Neural progenitor cell (in vitro differentiated cells): ENCODE measurements at regions not wholly inside any gene's neighbourhood (a gene's known extent, or its start where the extent isn't known, plus 50 kb on each side); places are given as distances from the start of the nearest gene placed in this dataset.

Source experiments
- DNase-seq: peaks from one replicate; pipeline ENCODE4 v3.0.0-alpha.2; 2016; ENCODE audit warnings: low spot score
- H2AFZ ChIP-seq: fragments of 200-600 bp; sonication (generic); replicated peaks from 2 replicates; pipeline ENCODE4 v1.6.1; 2016; ENCODE audit warnings: antibody characterized with exemption
- H3F3A ChIP-seq: fragments of 200-600 bp; sonication (generic); 2 replicates; pipeline ENCODE4 v1.6.1; 2016; ENCODE audit warnings: antibody characterized with exemption, low read depth
- H3K27ac ChIP-seq: fragments of 200-600 bp; sonication (generic); 2 replicates; pipeline ENCODE4 v1.5.1; 2016; ENCODE audit warnings: mild to moderate bottlenecking
- H3K27me3 ChIP-seq: fragments of 200-600 bp; sonication (generic); 2 replicates; pipeline ENCODE4 v1.6.1; 2016; ENCODE audit warnings: mild to moderate bottlenecking, moderate library complexity
- H3K36me3 ChIP-seq: fragments of 200-600 bp; sonication (generic); 2 replicates; pipeline ENCODE4 v1.5.1; 2016
- H3K4me1 ChIP-seq: fragments of 200-600 bp; sonication (generic); 2 replicates; pipeline ENCODE4 v1.6.1; 2016; ENCODE audit warnings: mixed run types
- H3K4me2 ChIP-seq: fragments of 200-600 bp; sonication (generic); 2 replicates; pipeline ENCODE4 v1.6.1; 2016
- H3K4me3 ChIP-seq: fragments of 200-600 bp; sonication (generic); 2 replicates; pipeline ENCODE4 v1.5.1; 2016
- H3K79me2 ChIP-seq: fragments of 200-600 bp; sonication (generic); 2 replicates; pipeline ENCODE4 v1.6.1; 2016; ENCODE audit warnings: low read depth
- H3K9ac ChIP-seq: fragments of 200-600 bp; sonication (generic); 2 replicates; pipeline ENCODE4 v1.6.1; 2016
- H3K9me3 ChIP-seq: fragments of 200-600 bp; sonication (generic); 2 replicates; pipeline ENCODE4 v1.5.1; 2016; ENCODE audit warnings: low read depth
- H4K20me1 ChIP-seq: fragments of 200-600 bp; sonication (generic); 2 replicates; pipeline ENCODE4 v1.6.1; 2016; ENCODE audit warnings: low read depth
- H3K27ac Mint-ChIP-seq: 3 replicates; pipeline ENCODE4 v1.8.0; 2021; ENCODE audit warnings: mixed read lengths
- H3K27me3 Mint-ChIP-seq: 2 replicates; pipeline ENCODE4 v1.8.0; 2022; ENCODE audit warnings: low read depth, mild to moderate bottlenecking, inconsistent platforms, moderate library complexity, mixed read lengths; ENCODE audit not compliant: insufficient read depth
- H3K36me3 Mint-ChIP-seq: 3 replicates; pipeline ENCODE4 v1.8.0; 2021; ENCODE audit warnings: mixed read lengths
- H3K4me1 Mint-ChIP-seq: 3 replicates; pipeline ENCODE4 v1.8.0; 2021; ENCODE audit warnings: mixed read lengths
- H3K4me3 Mint-ChIP-seq: 3 replicates; pipeline ENCODE4 v1.8.0; 2021; ENCODE audit warnings: mild to moderate bottlenecking, moderate library complexity, mixed read lengths
- H3K9me3 Mint-ChIP-seq: 3 replicates; pipeline ENCODE4 v1.8.0; 2020; ENCODE audit warnings: mixed read lengths
- CTCF ChIP-seq: fragments of 200-600 bp; sonication (generic); IDR thresholded peaks from 2 replicates; pipeline ENCODE4 v1.5.1; 2017; ENCODE audit warnings: antibody characterized with exemption, mild to moderate bottlenecking
- EZH2 ChIP-seq: fragments of 200-600 bp; sonication (generic); IDR thresholded peaks from 2 replicates; pipeline ENCODE4 v1.6.1; 2017; ENCODE audit warnings: antibody characterized with exemption, mild to moderate bottlenecking, moderate library complexity
- EZH2phosphoT487 ChIP-seq: fragments of 200-600 bp; sonication (generic); IDR thresholded peaks from 2 replicates; pipeline ENCODE4 v1.6.1; 2017; ENCODE audit warnings: antibody characterized with exemption

- H3K9me3 Mint-ChIP-seq: no peaks in the 10 kb centered on the region
Measured at GRCh38 chr2:64762301-64762997, 108.7 kb upstream of the SERTAD2 start.

GRCh38 chr2:64763126-64763525 lies 109.4 kb upstream of the SERTAD2 start:
- H3K27ac Mint-ChIP-seq: no peak overlapping the region
- no peak overlapping the region for H3K9ac ChIP-seq
- H3K27me3 ChIP-seq: peaks cover 40% of the 10 kb centered on the region
- H3F3A ChIP-seq: no peaks in the 10 kb centered on the region
- H3K9me3 Mint-ChIP-seq: no peaks in the 10 kb centered on the region
- no peak overlapping the region for H2AFZ ChIP-seq
- H3K4me1 Mint-ChIP-seq: peaks cover 9% of the 10 kb centered on the region
- DNase-seq: no peak
- no peak for TF ChIP-seq EZH2phosphoT487
- TF ChIP-seq CTCF: no peak
- TF ChIP-seq EZH2: no peak
- no peaks in the 10 kb centered on the region for H4K20me1 ChIP-seq
- no peak overlapping the region for H3K4me3 ChIP-seq
- no peaks in the 10 kb centered on the region for H3K4me1 ChIP-seq
- no peak overlapping the region for H3K27ac ChIP-seq
- H3K36me3 ChIP-seq: no peaks in the 10 kb centered on the region
- no peaks in the 10 kb centered on the region for H3K36me3 Mint-ChIP-seq
- no peak overlapping the region for H3K4me3 Mint-ChIP-seq
- H3K79me2 ChIP-seq: no peaks in the 10 kb centered on the region
- H3K9me3 ChIP-seq: no peaks in the 10 kb centered on the region
- no peak overlapping the region for H3K4me2 ChIP-seq
- peaks cover 2% of the 10 kb centered on the region for H3K27me3 Mint-ChIP-seq

More at GRCh38 chr2:64762301-64762997, 108.7 kb upstream of the SERTAD2 start:
- H3K36me3 Mint-ChIP-seq: no peaks in the 10 kb centered on the region
- Histone ChIP-seq H3F3A (no peaks in the 10 kb centered on the region), H4K20me1 (no peaks in the 10 kb centered on the region), H3K27me3 (peaks cover 38% of the 10 kb centered on the region), H3K36me3 (no peaks in the 10 kb centered on the region), H3K4me3 (no peak overlapping the region), H3K9ac (no peak overlapping the region), H3K9me3 (no peaks in the 10 kb centered on the region), H3K4me1 (no peaks in the 10 kb centered on the region), H3K27ac (no peak overlapping the region), H3K4me2 (no peak overlapping the region), H3K79me2 (no peaks in the 10 kb centered on the region), H2AFZ (no peak overlapping the region)
- TF ChIP-seq EZH2: no peak
- no peak for TF ChIP-seq EZH2phosphoT487
- no peak for TF ChIP-seq CTCF
- H3K27ac Mint-ChIP-seq: no peak overlapping the region
- H3K4me1 Mint-ChIP-seq: peaks cover 6% of the 10 kb centered on the region
- H3K27me3 Mint-ChIP-seq: peaks cover 2% of the 10 kb centered on the region
- DNase-seq: no peak
- H3K4me3 Mint-ChIP-seq: no peak overlapping the region

- Histone ChIP-seq H3K36me3 (no peaks in the 10 kb centered on the region), H4K20me1 (no peaks in the 10 kb centered on the region), H3F3A (no peaks in the 10 kb centered on the region), H3K4me1 (peaks cover 4% of the 10 kb centered on the region), H3K27ac (no peak overlapping the region), H3K4me3 (no peak overlapping the region), H3K9ac (no peak overlapping the region), H2AFZ (no peak overlapping the region), H3K79me2 (no peaks in the 10 kb centered on the region), H3K9me3 (no peaks in the 10 kb centered on the region), H3K4me2 (no peak overlapping the region), H3K27me3 (peaks cover 46% of the 10 kb centered on the region)
- no peaks in the 10 kb centered on the region for H3K36me3 Mint-ChIP-seq
- no peak overlapping the region for H3K4me3 Mint-ChIP-seq
- H3K27me3 Mint-ChIP-seq: no peaks in the 10 kb centered on the region
- no peaks in the 10 kb centered on the region for H3K9me3 Mint-ChIP-seq
- peaks cover 18% of the 10 kb centered on the region for H3K4me1 Mint-ChIP-seq
- no peak for DNase-seq
- no peak overlapping the region for H3K27ac Mint-ChIP-seq
- no peak for TF ChIP-seq EZH2
- no peak for TF ChIP-seq CTCF
- TF ChIP-seq EZH2phosphoT487: no peak
Measured at GRCh38 chr2:64765160-64765805, 111.6 kb upstream of the SERTAD2 start.
